Mammary epithelial cell (primary cell): ENCODE measurements at regions not wholly inside any gene's neighbourhood (a gene's known extent, or its start where the extent isn't known, plus 50 kb on each side); places are given as distances from the start of the nearest gene placed in this dataset.

Source experiments
- CTCF ChIP-seq, 2 donors: IDR thresholded peaks in 1 of 2; conservative IDR thresholded peaks in 1 of 2; 2 replicates each; pipeline ENCODE4 v1.5.1; 2011 to 2012; ENCODE audit warnings: inconsistent platforms in 2 of 2, low read length in 2 of 2, mild to moderate bottlenecking in 2 of 2, control low read depth in 1 of 2, low read depth in 1 of 2; ENCODE audit not compliant: insufficient read depth in 1 of 2; ENCODE audit errors: extremely low read depth in 1 of 2
- EZH2 ChIP-seq: IDR thresholded peaks from 2 replicates; pipeline ENCODE4 v1.6.1; 2012; ENCODE audit warnings: low read length, inconsistent platforms, borderline replicate concordance

- TF ChIP-seq CTCF (conservative IDR thresholded peaks at IDR 0.05 in 1 of 2, IDR thresholded peaks at IDR 0.05 in 1 of 2; ENCODE audit: extremely low read depth in 1 of 2, insufficient read depth in 1 of 2, low read depth in 1 of 2, low read length in 2 of 2) = no peak
- no peak for TF ChIP-seq EZH2
These were observed 201.2 kb downstream of the BCHE start for GRCh38 chr3:165635791-165636683.
